ENCODE measurements at regions not wholly inside any gene's neighbourhood (a gene's known extent, or its start where the extent isn't known, plus 50 kb on each side); places are given as distances from the start of the nearest gene placed in this dataset.

GRCh38 chr3:95418251-95418650 lies 1355.4 kb downstream of the NSUN3 start:
- DNase-seq = no peak

- DNase-seq = no peak
These were observed 1361.4 kb downstream of the NSUN3 start for GRCh38 chr3:95424279-95424678.

GRCh38 chr3:95434491-95434890 lies 1371.6 kb downstream of the NSUN3 start:
- DNase-seq = no peak

GRCh38 chr3:95437409-95437808 lies 1374.5 kb downstream of the NSUN3 start:
- no peak for DNase-seq

GRCh38 chr3:95438274-95438673 lies 1375.4 kb downstream of the NSUN3 start:
- no peak for DNase-seq

GRCh38 chr3:95442766-95443165 lies 1371.6 kb upstream of the EPHA6 start:
- no peak for DNase-seq

- no peak for DNase-seq
These were observed 1364.6 kb upstream of the EPHA6 start for GRCh38 chr3:95449841-95450240.

- DNase-seq = no peak
These were observed 1361.2 kb upstream of the EPHA6 start for GRCh38 chr3:95453242-95453641.

- no peak for DNase-seq
These were observed 1357.6 kb upstream of the EPHA6 start for GRCh38 chr3:95456835-95457234.

- no peak for DNase-seq
These were observed 1354.7 kb upstream of the EPHA6 start for GRCh38 chr3:95459706-95460105.

GRCh38 chr3:95460274-95460673 lies 1354.1 kb upstream of the EPHA6 start:
- no peak for DNase-seq

- DNase-seq = no peak
These were observed 1352.2 kb upstream of the EPHA6 start for GRCh38 chr3:95462161-95462560.

- DNase-seq = no peak
These were observed 1350.0 kb upstream of the EPHA6 start for GRCh38 chr3:95464346-95464745.

GRCh38 chr3:95468331-95468730 lies 1346.1 kb upstream of the EPHA6 start:
- no peak for DNase-seq

- no peak for DNase-seq
These were observed 1340.1 kb upstream of the EPHA6 start for GRCh38 chr3:95474338-95474737.

GRCh38 chr3:95476534-95476933 lies 1337.9 kb upstream of the EPHA6 start:
- DNase-seq = no peak

GRCh38 chr3:95506174-95506573 lies 1308.2 kb upstream of the EPHA6 start:
- no peak for DNase-seq

GRCh38 chr3:95508124-95508523 lies 1306.3 kb upstream of the EPHA6 start:
- no peak for DNase-seq

GRCh38 chr3:95511828-95512227 lies 1302.6 kb upstream of the EPHA6 start:
- DNase-seq = no peak

GRCh38 chr3:95514260-95514659 lies 1300.1 kb upstream of the EPHA6 start:
- no peak for DNase-seq

GRCh38 chr3:95521396-95521795 lies 1293.0 kb upstream of the EPHA6 start:
- no peak for DNase-seq

- DNase-seq = no peak
These were observed 1291.9 kb upstream of the EPHA6 start for GRCh38 chr3:95522449-95522848.

- no peak for DNase-seq
These were observed 1274.4 kb upstream of the EPHA6 start for GRCh38 chr3:95539950-95540483.

GRCh38 chr3:95565502-95565901 lies 1248.9 kb upstream of the EPHA6 start:
- DNase-seq = no peak

- no peak for DNase-seq
These were observed 1247.0 kb upstream of the EPHA6 start for GRCh38 chr3:95567346-95567745.

GRCh38 chr3:95586754-95587153 lies 1227.6 kb upstream of the EPHA6 start:
- DNase-seq = no peak
